H9 (cell line): ENCODE measurements at regions not wholly inside any gene's neighbourhood (a gene's known extent, or its start where the extent isn't known, plus 50 kb on each side); places are given as distances from the start of the nearest gene placed in this dataset.

Experiments used
- DNase-seq: peaks from one replicate; pipeline ENCODE4 v3.0.0-alpha.2; 2017
- H2AFZ ChIP-seq: one replicate; pipeline ENCODE4 v1.6.1; 2013; ENCODE audit warnings: mild to moderate bottlenecking, low read length, control low read depth, moderate library complexity
- H2AK5ac ChIP-seq: 2 replicates; pipeline ENCODE4 v1.6.1; 2013; ENCODE audit warnings: low read length, control low read depth, mixed read lengths; ENCODE audit not compliant: insufficient read length
- H2BK120ac ChIP-seq: one replicate; pipeline ENCODE4 v1.6.1; 2013; ENCODE audit warnings: low read depth, mild to moderate bottlenecking, low read length, control low read depth, inconsistent platforms; ENCODE audit not compliant: poor library complexity, severe bottlenecking
- H2BK12ac ChIP-seq: 2 replicates; pipeline ENCODE4 v1.6.1; 2013; ENCODE audit warnings: low read length, control low read depth, mixed read lengths, low read depth; ENCODE audit not compliant: insufficient read length
- H2BK15ac ChIP-seq: 2 replicates; pipeline ENCODE4 v1.6.1; 2013; ENCODE audit warnings: low read depth, low read length, control low read depth
- H2BK20ac ChIP-seq: one replicate; pipeline ENCODE4 v1.6.1; 2013; ENCODE audit warnings: low read depth, mild to moderate bottlenecking, low read length, control low read depth, inconsistent platforms; ENCODE audit not compliant: poor library complexity, severe bottlenecking
- H2BK5ac ChIP-seq: 2 replicates; pipeline ENCODE4 v1.6.1; 2013; ENCODE audit warnings: low read length, control low read depth, mixed read lengths; ENCODE audit not compliant: insufficient read length
- H3K14ac ChIP-seq: 2 replicates; pipeline ENCODE4 v1.6.1; 2013; ENCODE audit warnings: low read length, control low read depth; ENCODE audit not compliant: insufficient read depth
- H3K18ac ChIP-seq: 2 replicates; pipeline ENCODE4 v1.6.1; 2013; ENCODE audit warnings: low read depth, mild to moderate bottlenecking, mixed read lengths, low read length, control low read depth; ENCODE audit not compliant: insufficient read length
- H3K23ac ChIP-seq: 2 replicates; pipeline ENCODE4 v1.6.1; 2013; ENCODE audit warnings: low read length, control low read depth, mixed read lengths, low read depth; ENCODE audit not compliant: insufficient read length
- H3K23me2 ChIP-seq: 2 replicates; pipeline ENCODE4 v1.6.1; 2013; ENCODE audit warnings: low read depth, mild to moderate bottlenecking, mixed read lengths, low read length, control low read depth; ENCODE audit not compliant: insufficient read length, poor library complexity, severe bottlenecking
- H3K27ac ChIP-seq: 2 replicates; pipeline ENCODE4 v1.5.1; 2013; ENCODE audit warnings: low read length, control low read depth, mixed read lengths, low read depth; ENCODE audit not compliant: insufficient read length
- H3K27me3 ChIP-seq: 2 replicates; pipeline ENCODE4 v1.6.1; 2013; ENCODE audit warnings: low read length, control low read depth, inconsistent platforms; ENCODE audit not compliant: insufficient read depth
- H3K4ac ChIP-seq: 2 replicates; pipeline ENCODE4 v1.6.1; 2013; ENCODE audit warnings: low read depth, mild to moderate bottlenecking, control low read depth, inconsistent platforms, low read length, moderate library complexity
- H3K4me1 ChIP-seq: 2 replicates; pipeline ENCODE4 v1.6.1; 2013; ENCODE audit warnings: low read length, control low read depth, inconsistent platforms; ENCODE audit not compliant: insufficient read depth
- H3K4me2 ChIP-seq: 2 replicates; pipeline ENCODE4 v1.6.1; 2013; ENCODE audit warnings: low read length, control low read depth, mixed read lengths; ENCODE audit not compliant: insufficient read length, insufficient read depth
- H3K56ac ChIP-seq: 2 replicates; pipeline ENCODE4 v1.6.1; 2013; ENCODE audit warnings: low read depth, mild to moderate bottlenecking, mixed read lengths, low read length, control low read depth; ENCODE audit not compliant: insufficient read length
- H3K79me1 ChIP-seq: 2 replicates; pipeline ENCODE4 v1.6.1; 2013; ENCODE audit warnings: low read depth, mild to moderate bottlenecking, moderate library complexity, low read length, control low read depth, inconsistent platforms; ENCODE audit not compliant: insufficient read depth, poor library complexity, severe bottlenecking
- H3K79me2 ChIP-seq: 2 replicates; pipeline ENCODE4 v1.6.1; 2013; ENCODE audit warnings: low read length, control low read depth, inconsistent platforms; ENCODE audit not compliant: insufficient read depth
- H3K9ac ChIP-seq: 2 replicates; pipeline ENCODE4 v1.6.1; 2013; ENCODE audit warnings: low read length, control low read depth, mixed read lengths; ENCODE audit not compliant: insufficient read length; ENCODE audit errors: extremely low read depth
- H3K9me3 ChIP-seq: one replicate; pipeline ENCODE4 v1.6.1; 2013; ENCODE audit warnings: low read depth, low read length, inconsistent platforms; ENCODE audit not compliant: control insufficient read depth
- H3T11ph ChIP-seq: one replicate; pipeline ENCODE4 v1.6.1; 2013; ENCODE audit warnings: mild to moderate bottlenecking, low read length, control low read depth, inconsistent platforms
- H4K20me1 ChIP-seq: one replicate; pipeline ENCODE4 v1.6.1; 2013; ENCODE audit not compliant: control insufficient read depth, insufficient read length, insufficient read depth
- H4K5ac ChIP-seq: 2 replicates; pipeline ENCODE4 v1.6.1; 2013; ENCODE audit warnings: low read depth, mild to moderate bottlenecking, mixed read lengths, low read length, control low read depth; ENCODE audit not compliant: insufficient read length
- H4K8ac ChIP-seq: replicated peaks from 2 replicates; pipeline ENCODE4 v1.6.1; 2013; ENCODE audit warnings: low read length, control low read depth, mixed read lengths, low read depth; ENCODE audit not compliant: insufficient read length
- H4K91ac ChIP-seq: 2 replicates; pipeline ENCODE4 v1.6.1; 2013; ENCODE audit warnings: low read depth, mild to moderate bottlenecking, moderate library complexity, mixed read lengths, low read length, control low read depth; ENCODE audit not compliant: insufficient read length
- H3K27ac Mint-ChIP-seq, 3 experiments: 2 replicates in 2 of 3; 3 replicates in 1 of 3; pipeline ENCODE4 v1.8.0; 2020 to 2021; ENCODE audit warnings: mixed read lengths in 3 of 3, mild to moderate bottlenecking in 1 of 3, moderate library complexity in 1 of 3
- H3K27me3 Mint-ChIP-seq: 2 replicates; pipeline ENCODE4 v1.8.0; 2021; ENCODE audit warnings: low read depth, mild to moderate bottlenecking, moderate library complexity, mixed read lengths
- H3K36me3 Mint-ChIP-seq, 3 experiments: 2 replicates in 2 of 3; 3 replicates in 1 of 3; pipeline ENCODE4 v1.8.0; 2020 to 2021; ENCODE audit warnings: low read depth in 3 of 3, mixed read lengths in 3 of 3; ENCODE audit not compliant: insufficient read depth in 1 of 3
- H3K4me1 Mint-ChIP-seq, 2 experiments: 2 replicates each; pipeline ENCODE4 v1.8.0; 2020; ENCODE audit warnings: mixed read lengths in 2 of 2
- H3K4me3 Mint-ChIP-seq, 2 experiments: 2 replicates in 1 of 2; 3 replicates in 1 of 2; pipeline ENCODE4 v1.8.0; 2020 to 2021; ENCODE audit warnings: mild to moderate bottlenecking in 2 of 2, mixed read lengths in 2 of 2, moderate library complexity in 1 of 2
- H3K9me3 Mint-ChIP-seq, 2 experiments: 2 replicates in 1 of 2; 3 replicates in 1 of 2; pipeline ENCODE4 v1.8.0; 2020; ENCODE audit warnings: mild to moderate bottlenecking in 2 of 2, mixed read lengths in 2 of 2, moderate library complexity in 1 of 2
- WGBS: extraction: QIAGEN DNeasy Blood & Tissue Kit; methylation state at CpG from one replicate; pipeline ENCODE4 v1.1.7; 2013; ENCODE audit warnings: missing lambda C conversion rate, low lambda C conversion rate, mixed read lengths; ENCODE audit not compliant: insufficient read length; ENCODE audit errors: extremely low coverage; 5-methylcytosine and 5-hydroxymethylcytosine counted together
- TF ChIP-seq, protein P1 (sequence below): fragments of 200-600 bp; sonication (generic); conservative IDR thresholded peaks from 3 replicates; pipeline ENCODE4 v1.8.0; 2021; ENCODE audit warnings: antibody characterized with exemption, mild to moderate bottlenecking

DNA sequence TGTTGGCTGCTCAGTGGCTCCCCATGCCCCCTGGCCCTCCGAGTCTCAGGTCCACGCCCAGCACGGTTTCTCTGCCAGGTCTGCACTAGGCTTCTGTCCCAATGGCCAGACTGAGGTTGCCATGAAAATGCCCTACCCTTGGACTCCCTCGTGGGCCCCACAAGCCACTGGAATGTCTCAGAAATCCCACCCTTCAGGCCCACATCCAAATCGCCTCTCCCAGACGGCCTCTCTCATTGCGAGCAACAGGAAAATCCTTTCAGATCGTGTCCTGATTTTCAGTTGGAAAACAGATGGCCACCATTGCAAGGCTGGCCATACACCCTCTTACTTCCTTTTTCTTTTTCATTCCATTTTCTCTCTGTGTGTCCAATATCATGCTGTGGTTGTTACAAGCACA lies 77.3 kb downstream of the IRF2BPL start:
- no CpG with 5 or more reads among the region's 8 CpGs for WGBS
- H3K18ac ChIP-seq, result no peak overlapping the region
- no peak overlapping the region for H4K5ac ChIP-seq
- H3K56ac ChIP-seq, result no peak overlapping the region
- peaks cover 2% of the 10 kb centered on the region for H3K23me2 ChIP-seq
- no peaks in the 10 kb centered on the region for H3K27me3 ChIP-seq
- H3K4me3 Mint-ChIP-seq, result no peak overlapping the region
- no peak overlapping the region for H4K8ac ChIP-seq
- H2AK5ac ChIP-seq, result no peak overlapping the region
- H3K9me3 Mint-ChIP-seq, result no peaks in the 10 kb centered on the region; a peak in 2 of 5 replicates
- no peak overlapping the region for H2BK20ac ChIP-seq
- H3K79me1 ChIP-seq, result no peaks in the 10 kb centered on the region
- H3K79me2 ChIP-seq, result no peaks in the 10 kb centered on the region
- peaks cover 6% of the 10 kb centered on the region; the same call in 1 of the 2 replicates for H3K4me1 ChIP-seq
- H3K36me3 Mint-ChIP-seq, result peaks cover 0 to 4% (median 1%) of the 10 kb centered on the region in 3 experiments; a peak in 1 of 7 replicates
- H3K14ac ChIP-seq, result no peak overlapping the region; the same call in 1 of the 2 replicates
- no peaks in the 10 kb centered on the region for H3K27me3 Mint-ChIP-seq
- H3K27ac ChIP-seq, result no peak overlapping the region
- peaks cover 48 to 54% of the 10 kb centered on the region in 2 experiments for H3K4me1 Mint-ChIP-seq
- no peak overlapping the region for H3K9ac ChIP-seq
- H3K9me3 ChIP-seq, result no peaks in the 10 kb centered on the region
- no peak overlapping the region for H2BK12ac ChIP-seq
- DNase-seq, result no peak
- H4K91ac ChIP-seq, result no peak overlapping the region
- H3K23ac ChIP-seq, result no peak overlapping the region
- H3K27ac Mint-ChIP-seq, result peak overlapping the region in 1 of 3 experiments; percentile 15; a peak in 2 of 7 replicates
- H2BK15ac ChIP-seq, result no peak overlapping the region
- no peak overlapping the region for H3K4ac ChIP-seq
- H4K20me1 ChIP-seq, result no peaks in the 10 kb centered on the region
- no peak overlapping the region for H2BK5ac ChIP-seq
- H2BK120ac ChIP-seq, result no peak overlapping the region
- no peak overlapping the region for H2AFZ ChIP-seq
- TF ChIP-seq, protein P1, sequence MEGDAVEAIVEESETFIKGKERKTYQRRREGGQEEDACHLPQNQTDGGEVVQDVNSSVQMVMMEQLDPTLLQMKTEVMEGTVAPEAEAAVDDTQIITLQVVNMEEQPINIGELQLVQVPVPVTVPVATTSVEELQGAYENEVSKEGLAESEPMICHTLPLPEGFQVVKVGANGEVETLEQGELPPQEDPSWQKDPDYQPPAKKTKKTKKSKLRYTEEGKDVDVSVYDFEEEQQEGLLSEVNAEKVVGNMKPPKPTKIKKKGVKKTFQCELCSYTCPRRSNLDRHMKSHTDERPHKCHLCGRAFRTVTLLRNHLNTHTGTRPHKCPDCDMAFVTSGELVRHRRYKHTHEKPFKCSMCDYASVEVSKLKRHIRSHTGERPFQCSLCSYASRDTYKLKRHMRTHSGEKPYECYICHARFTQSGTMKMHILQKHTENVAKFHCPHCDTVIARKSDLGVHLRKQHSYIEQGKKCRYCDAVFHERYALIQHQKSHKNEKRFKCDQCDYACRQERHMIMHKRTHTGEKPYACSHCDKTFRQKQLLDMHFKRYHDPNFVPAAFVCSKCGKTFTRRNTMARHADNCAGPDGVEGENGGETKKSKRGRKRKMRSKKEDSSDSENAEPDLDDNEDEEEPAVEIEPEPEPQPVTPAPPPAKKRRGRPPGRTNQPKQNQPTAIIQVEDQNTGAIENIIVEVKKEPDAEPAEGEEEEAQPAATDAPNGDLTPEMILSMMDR, result no peak
- H3T11ph ChIP-seq, result no peak overlapping the region
- no peak overlapping the region for H3K4me2 ChIP-seq
